SK-N-SH treated with all-trans-retinoic acid at 6 μM for 48 hours (cell line): ENCODE measurements at regions not wholly inside any gene's neighbourhood (a gene's known extent, or its start where the extent isn't known, plus 50 kb on each side); places are given as distances from the start of the nearest gene placed in this dataset.

Experiments
- ARNTL ChIP-seq: fragments of 450-650 bp; formaldehyde crosslinking; IDR thresholded peaks from 2 replicates; pipeline ENCODE4 v1.5.0; 2020; ENCODE audit warnings: low read depth, mild to moderate bottlenecking, moderate library complexity, borderline replicate concordance
- CREB5 ChIP-seq: fragments of 250-450 bp; sonication (Bioruptor Pico); IDR thresholded peaks from 2 replicates; pipeline ENCODE4 v1.5.1; 2020; ENCODE audit warnings: low read depth, mild to moderate bottlenecking, moderate library complexity
- CSDC2 ChIP-seq: fragments of 250-450 bp; sonication (Bioruptor Pico); IDR thresholded peaks from 2 replicates; pipeline ENCODE4 v1.5.0; 2020; ENCODE audit warnings: mild to moderate bottlenecking, moderate library complexity
- ESRRG ChIP-seq: fragments of 250-450 bp; sonication (Bioruptor Pico); IDR thresholded peaks from 2 replicates; pipeline ENCODE4 v1.6.1; 2021; ENCODE audit warnings: mild to moderate bottlenecking
- GLIS3 ChIP-seq: fragments of 250-450 bp; sonication (Bioruptor Pico); IDR thresholded peaks from 2 replicates; pipeline ENCODE4 v1.5.0; 2020; ENCODE audit warnings: mild to moderate bottlenecking, moderate library complexity
- OSR1 ChIP-seq: fragments of 250-450 bp; sonication (Bioruptor Pico); IDR thresholded peaks from 2 replicates; pipeline ENCODE4 v1.8.0; 2022; ENCODE audit warnings: moderate library complexity, mild to moderate bottlenecking, inconsistent platforms
- PATZ1 ChIP-seq: fragments of 250-450 bp; sonication (Bioruptor Pico); IDR thresholded peaks from 2 replicates; pipeline ENCODE4 v1.8.0; 2020; ENCODE audit warnings: mild to moderate bottlenecking, moderate library complexity, borderline replicate concordance
- POU6F1 ChIP-seq: fragments of 250-450 bp; sonication (Bioruptor Pico); IDR thresholded peaks from 2 replicates; pipeline ENCODE4 v1.8.0; 2021; ENCODE audit warnings: low read depth, mild to moderate bottlenecking, moderate library complexity, borderline replicate concordance
- PPARA ChIP-seq: fragments of 250-450 bp; sonication (Bioruptor Pico); IDR thresholded peaks from 2 replicates; pipeline ENCODE4 v1.5.0; 2020; ENCODE audit warnings: mild to moderate bottlenecking, borderline replicate concordance
- RARB ChIP-seq: fragments of 250-450 bp; sonication (Bioruptor Pico); IDR thresholded peaks from 2 replicates; pipeline ENCODE4 v1.8.0; 2021; ENCODE audit warnings: mild to moderate bottlenecking, moderate library complexity
- TCF4 ChIP-seq: fragments of 250-450 bp; sonication (Bioruptor Pico); IDR thresholded peaks from 2 replicates; pipeline ENCODE4 v1.8.0; 2021; ENCODE audit warnings: mild to moderate bottlenecking, moderate library complexity, borderline replicate concordance
- TOX ChIP-seq: fragments of 250-450 bp; sonication (Bioruptor Pico); IDR thresholded peaks from 2 replicates; pipeline ENCODE4 v1.8.0; 2021; ENCODE audit warnings: mild to moderate bottlenecking, moderate library complexity, borderline replicate concordance
- ZFP30 ChIP-seq: fragments of 450-650 bp; formaldehyde crosslinking; IDR thresholded peaks from 2 replicates; pipeline ENCODE4 v1.5.0; 2022; ENCODE audit warnings: mild to moderate bottlenecking, moderate library complexity
- ZNF70 ChIP-seq: fragments of 450-650 bp; formaldehyde crosslinking; IDR thresholded peaks from 2 replicates; pipeline ENCODE4 v1.5.0; 2020; ENCODE audit warnings: mild to moderate bottlenecking, moderate library complexity

- no peak for TF ChIP-seq PATZ1 (CRISPR knock-in tag)
- TF ChIP-seq ESRRG (CRISPR knock-in tag), result no peak
- no peak for TF ChIP-seq TOX (CRISPR knock-in tag)
- no peak for TF ChIP-seq TCF4 (CRISPR knock-in tag)
- TF ChIP-seq CREB5 (CRISPR knock-in tag), result no peak
- TF ChIP-seq RARB (CRISPR knock-in tag), result no peak
- no peak for TF ChIP-seq ARNTL (CRISPR knock-in tag)
- no peak for TF ChIP-seq OSR1 (CRISPR knock-in tag)
- TF ChIP-seq ZFP30 (CRISPR knock-in tag), result no peak
- no peak for TF ChIP-seq PPARA (CRISPR knock-in tag)
- TF ChIP-seq ZNF70 (CRISPR knock-in tag), result no peak
- no peak for TF ChIP-seq POU6F1 (CRISPR knock-in tag)
- no peak for TF ChIP-seq GLIS3 (CRISPR knock-in tag)
- TF ChIP-seq CSDC2 (CRISPR knock-in tag), result no peak
These were observed 103.0 kb downstream of the UFM1 start for GRCh38 chr13:38452656-38453055.
